KMS-11 (cell line): ENCODE measurements at regions not wholly inside any gene's neighbourhood (a gene's known extent, or its start where the extent isn't known, plus 50 kb on each side); places are given as distances from the start of the nearest gene placed in this dataset.

ENCODE experiments used
- H2AFZ ChIP-seq: fragments of 200-600 bp; sonication (generic); 2 replicates; pipeline ENCODE4 v1.6.1; 2016; ENCODE audit warnings: antibody characterized with exemption, mixed run types, low read depth
- H3K27ac ChIP-seq: fragments of 200-600 bp; sonication (generic); 2 replicates; pipeline ENCODE4 v1.6.1; 2016; ENCODE audit warnings: mild to moderate bottlenecking, mixed run types
- H3K27me3 ChIP-seq: fragments of 200-600 bp; sonication (generic); 2 replicates; pipeline ENCODE4 v1.6.1; 2017; ENCODE audit warnings: mild to moderate bottlenecking, low read depth, mixed run types, moderate library complexity; ENCODE audit not compliant: insufficient read depth
- H3K36me3 ChIP-seq: fragments of 200-600 bp; sonication (generic); 2 replicates; pipeline ENCODE4 v1.6.1; 2017; ENCODE audit warnings: mild to moderate bottlenecking, mixed run types; ENCODE audit not compliant: insufficient read depth
- H3K4me1 ChIP-seq: fragments of 200-600 bp; sonication (generic); 2 replicates; pipeline ENCODE4 v1.6.1; 2016; ENCODE audit warnings: mild to moderate bottlenecking, low read depth, mixed run types; ENCODE audit not compliant: poor library complexity, severe bottlenecking
- H3K4me2 ChIP-seq: fragments of 200-600 bp; sonication (generic); 2 replicates; pipeline ENCODE4 v1.7.0; 2016; ENCODE audit warnings: mild to moderate bottlenecking, mixed run types
- H3K4me3 ChIP-seq: fragments of 200-600 bp; sonication (generic); IDR thresholded peaks from 2 replicates; pipeline ENCODE4 v1.6.1; 2017; ENCODE audit warnings: low read depth, low read length, mixed read lengths; ENCODE audit not compliant: insufficient read depth
- H3K79me2 ChIP-seq: fragments of 200-600 bp; sonication (generic); 2 replicates; pipeline ENCODE4 v1.6.1; 2016; ENCODE audit warnings: low read depth, mixed run types; ENCODE audit not compliant: insufficient read depth
- H3K9ac ChIP-seq: fragments of 200-600 bp; sonication (generic); 2 replicates; pipeline ENCODE4 v1.6.1; 2016; ENCODE audit warnings: mild to moderate bottlenecking, mixed run types
- H4K20me1 ChIP-seq: fragments of 200-600 bp; sonication (generic); 2 replicates; pipeline ENCODE4 v1.6.1; 2016; ENCODE audit warnings: mild to moderate bottlenecking, mixed run types; ENCODE audit not compliant: insufficient read depth
- TF ChIP-seq, protein P1 (sequence below): fragments of 200-600 bp; sonication (generic); conservative IDR thresholded peaks from 2 replicates; pipeline ENCODE4 v1.6.1; 2017; ENCODE audit warnings: low read depth, mild to moderate bottlenecking, antibody characterized with exemption, low read length, moderate library complexity, mixed read lengths

DNA sequence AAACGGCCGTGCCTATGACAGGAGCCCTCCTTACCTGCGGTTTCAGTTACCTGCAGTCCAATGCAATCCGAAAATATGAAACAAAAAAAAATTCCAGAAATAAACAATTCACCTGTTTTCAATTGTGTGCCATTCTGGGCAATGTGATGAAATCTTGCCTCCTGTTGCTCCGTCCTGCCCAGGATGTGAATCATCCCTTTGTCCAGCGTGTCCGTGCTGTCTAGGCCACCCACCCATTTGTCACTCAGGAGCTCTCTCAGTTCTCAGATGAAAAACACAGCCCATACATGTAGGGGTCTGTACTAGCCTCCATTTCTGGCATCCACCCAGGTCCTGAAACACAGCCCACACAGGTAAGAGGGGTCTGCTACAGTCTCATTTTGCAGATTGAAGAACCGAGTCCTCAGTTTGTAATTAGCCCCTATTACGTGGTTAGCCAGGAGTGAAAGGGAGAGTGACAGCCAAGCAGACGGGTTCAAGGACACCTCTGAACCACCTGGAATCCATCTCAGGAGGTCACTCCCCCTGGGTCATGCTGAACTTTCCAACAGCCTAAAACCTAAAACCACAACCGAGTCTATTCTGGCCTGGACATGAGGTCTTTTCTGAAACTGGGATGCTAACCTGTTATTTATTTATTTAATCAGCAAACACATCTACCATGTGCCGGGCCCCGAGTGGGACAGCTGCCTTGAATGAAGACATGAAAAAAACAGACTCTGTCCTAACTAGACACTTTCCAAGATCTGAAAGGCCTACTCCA lies 317.2 kb downstream of the SHANK2 start:
- Histone ChIP-seq H3K9ac (no peak overlapping the region), H4K20me1 (no peaks in the 10 kb centered on the region), H3K79me2 (no peaks in the 10 kb centered on the region), H3K4me2 (no peak overlapping the region), H3K4me1 (no peaks in the 10 kb centered on the region), H3K27ac (no peak overlapping the region), H3K27me3 (no peaks in the 10 kb centered on the region), H3K36me3 (no peaks in the 10 kb centered on the region), H3K4me3 (no peak overlapping the region), H2AFZ (no peak overlapping the region)
- TF ChIP-seq, protein P1, sequence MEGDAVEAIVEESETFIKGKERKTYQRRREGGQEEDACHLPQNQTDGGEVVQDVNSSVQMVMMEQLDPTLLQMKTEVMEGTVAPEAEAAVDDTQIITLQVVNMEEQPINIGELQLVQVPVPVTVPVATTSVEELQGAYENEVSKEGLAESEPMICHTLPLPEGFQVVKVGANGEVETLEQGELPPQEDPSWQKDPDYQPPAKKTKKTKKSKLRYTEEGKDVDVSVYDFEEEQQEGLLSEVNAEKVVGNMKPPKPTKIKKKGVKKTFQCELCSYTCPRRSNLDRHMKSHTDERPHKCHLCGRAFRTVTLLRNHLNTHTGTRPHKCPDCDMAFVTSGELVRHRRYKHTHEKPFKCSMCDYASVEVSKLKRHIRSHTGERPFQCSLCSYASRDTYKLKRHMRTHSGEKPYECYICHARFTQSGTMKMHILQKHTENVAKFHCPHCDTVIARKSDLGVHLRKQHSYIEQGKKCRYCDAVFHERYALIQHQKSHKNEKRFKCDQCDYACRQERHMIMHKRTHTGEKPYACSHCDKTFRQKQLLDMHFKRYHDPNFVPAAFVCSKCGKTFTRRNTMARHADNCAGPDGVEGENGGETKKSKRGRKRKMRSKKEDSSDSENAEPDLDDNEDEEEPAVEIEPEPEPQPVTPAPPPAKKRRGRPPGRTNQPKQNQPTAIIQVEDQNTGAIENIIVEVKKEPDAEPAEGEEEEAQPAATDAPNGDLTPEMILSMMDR: no peak

DNA sequence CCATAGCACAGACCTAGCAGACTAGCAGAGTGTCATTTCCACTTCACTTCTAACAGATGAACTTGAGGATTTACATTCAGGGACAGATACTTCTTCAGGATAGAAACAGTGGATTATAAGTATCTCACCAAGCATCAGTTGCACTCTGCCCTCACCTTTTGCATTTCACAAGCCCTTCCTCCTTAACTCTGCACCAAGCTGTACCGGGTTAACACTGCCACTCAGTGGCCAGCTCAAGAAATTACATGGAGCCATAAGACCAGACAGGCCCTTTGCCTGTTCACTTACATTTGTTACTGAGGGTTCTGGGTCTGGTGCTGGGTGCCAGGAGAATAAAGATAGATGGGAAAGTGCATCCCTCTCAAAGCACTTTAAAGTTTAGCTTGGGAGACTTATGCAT lies 309.8 kb downstream of the SHANK2 start:
- Histone ChIP-seq H3K9ac (no peak overlapping the region), H3K27ac (no peak overlapping the region), H3K4me2 (no peak overlapping the region), H3K4me3 (no peak overlapping the region), H3K79me2 (no peaks in the 10 kb centered on the region), H2AFZ (no peak overlapping the region), H3K36me3 (no peaks in the 10 kb centered on the region), H3K4me1 (no peaks in the 10 kb centered on the region), H4K20me1 (no peaks in the 10 kb centered on the region), H3K27me3 (no peaks in the 10 kb centered on the region)
- TF ChIP-seq, protein P1: peak; percentile 77

DNA sequence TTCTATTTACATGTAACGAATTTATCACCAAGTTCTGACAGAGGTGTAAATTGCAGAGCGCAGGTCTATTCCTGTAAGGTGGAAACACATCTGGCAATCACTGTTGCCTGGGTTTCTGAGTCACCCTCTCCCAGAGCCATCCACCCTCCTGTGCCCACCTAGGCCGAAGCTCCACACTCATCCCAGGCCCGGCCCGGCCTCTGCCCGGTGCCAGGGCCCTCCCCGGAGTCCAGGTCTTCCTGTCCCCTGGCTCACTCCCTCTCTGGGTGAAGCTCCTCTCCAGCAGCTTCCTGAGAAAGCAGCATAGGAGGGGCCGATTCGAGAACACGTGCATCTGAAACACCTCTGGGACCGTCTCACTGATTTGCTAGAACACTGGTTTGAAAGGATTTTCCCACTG lies 308.2 kb downstream of the SHANK2 start:
- no peaks in the 10 kb centered on the region for H3K79me2 ChIP-seq
- H3K4me1 ChIP-seq: no peaks in the 10 kb centered on the region
- H4K20me1 ChIP-seq: no peaks in the 10 kb centered on the region
- no peak overlapping the region for H3K27ac ChIP-seq
- no peaks in the 10 kb centered on the region for H3K27me3 ChIP-seq
- no peak overlapping the region for H2AFZ ChIP-seq
- no peak overlapping the region for H3K4me2 ChIP-seq
- H3K36me3 ChIP-seq: no peaks in the 10 kb centered on the region
- no peak overlapping the region for H3K4me3 ChIP-seq
- H3K9ac ChIP-seq: no peak overlapping the region
- TF ChIP-seq, protein P1: no peak

DNA sequence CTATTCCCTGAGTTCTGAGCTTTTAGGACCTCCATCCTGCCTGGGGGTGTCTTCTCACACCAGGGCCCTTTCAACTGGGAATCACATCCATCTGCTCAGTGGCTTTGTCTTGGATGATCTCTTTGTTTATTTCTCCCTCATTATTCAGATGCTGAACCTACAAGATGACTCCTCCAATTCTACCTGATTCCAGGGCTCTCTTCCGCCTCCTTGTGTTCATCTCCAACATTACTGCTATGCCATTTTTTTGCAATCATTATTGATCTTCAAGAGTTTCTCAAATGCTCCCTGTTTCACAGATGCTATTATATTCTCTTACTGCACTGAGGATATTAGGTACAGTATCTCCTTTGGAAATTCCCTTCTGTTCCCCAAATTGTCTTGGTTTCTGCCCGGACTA lies 307.7 kb downstream of the SHANK2 start:
- H3K4me2 ChIP-seq: no peak overlapping the region
- H3K9ac ChIP-seq: no peak overlapping the region
- H3K27me3 ChIP-seq: no peaks in the 10 kb centered on the region
- H3K27ac ChIP-seq: no peak overlapping the region
- H3K4me3 ChIP-seq: no peak overlapping the region
- H2AFZ ChIP-seq: no peak overlapping the region
- no peaks in the 10 kb centered on the region for H3K79me2 ChIP-seq
- no peaks in the 10 kb centered on the region for H3K36me3 ChIP-seq
- no peaks in the 10 kb centered on the region for H3K4me1 ChIP-seq
- H4K20me1 ChIP-seq: no peaks in the 10 kb centered on the region
- TF ChIP-seq, protein P1: no peak
